NB4 (cell line): ENCODE measurements at regions not wholly inside any gene's neighbourhood (a gene's known extent, or its start where the extent isn't known, plus 50 kb on each side); places are given as distances from the start of the nearest gene placed in this dataset.

ENCODE experiments used
- DNase-seq: peaks from one replicate; pipeline ENCODE4 v3.0.0; 2010; ENCODE audit warnings: low read depth
- H3K4me3 ChIP-seq: one replicate; pipeline ENCODE4 v1.5.1; 2011; ENCODE audit warnings: mild to moderate bottlenecking, low read depth, low read length, moderate library complexity
- CTCF ChIP-seq: IDR thresholded peaks from one replicate; pipeline ENCODE4 v1.5.1; 2012; ENCODE audit warnings: low read depth, low read length
- MAX ChIP-seq: IDR thresholded peaks from 2 replicates; pipeline ENCODE4 v1.6.1; 2011; ENCODE audit warnings: low read depth, low read length
- MYC ChIP-seq: IDR thresholded peaks from 2 replicates; pipeline ENCODE4 v1.6.1; 2011; ENCODE audit warnings: low read depth, low read length
- POLR2A ChIP-seq: IDR thresholded peaks from 2 replicates; pipeline ENCODE4 v1.6.1; 2011; ENCODE audit warnings: mild to moderate bottlenecking; ENCODE audit not compliant: insufficient read length; ENCODE audit errors: extremely low read depth

GRCh38 chr12:111254106-111254505 lies 114.8 kb downstream of the PHETA1 start:
- H3K4me3 ChIP-seq, result no peak overlapping the region
- DNase-seq, result no peak
- TF ChIP-seq CTCF (no peak), MYC (no peak), MAX (no peak), POLR2A (no peak)

GRCh38 chr12:111253213-111253612 lies 115.7 kb downstream of the PHETA1 start:
- no peak overlapping the region for H3K4me3 ChIP-seq
- no peak for DNase-seq
- TF ChIP-seq MYC, result no peak

- TF ChIP-seq MAX (no peak), CTCF (no peak)
- no peak overlapping the region for H3K4me3 ChIP-seq
- no peak for DNase-seq
These were observed 117.1 kb downstream of the PHETA1 start for GRCh38 chr12:111251787-111252186.

- no peak overlapping the region for H3K4me3 ChIP-seq
- no peak for DNase-seq
- TF ChIP-seq MAX, result no peak
- no peak for TF ChIP-seq MYC
- TF ChIP-seq POLR2A, result no peak
These were observed 117.7 kb downstream of the PHETA1 start for GRCh38 chr12:111251058-111251730.

GRCh38 chr12:111250251-111250881 lies 118.5 kb downstream of the PHETA1 start:
- TF ChIP-seq CTCF (no peak), MAX (no peak), MYC (no peak), POLR2A (no peak)
- no peak for DNase-seq
- H3K4me3 ChIP-seq, result no peak overlapping the region

GRCh38 chr12:111249757-111250156 lies 119.1 kb downstream of the PHETA1 start:
- no peak for DNase-seq
- H3K4me3 ChIP-seq, result no peak overlapping the region
- no peak for TF ChIP-seq MAX
- TF ChIP-seq POLR2A, result no peak
- TF ChIP-seq CTCF, result no peak
- TF ChIP-seq MYC, result no peak

- DNase-seq, result no peak
- TF ChIP-seq MAX (no peak), MYC (no peak), CTCF (no peak), POLR2A (no peak)
- H3K4me3 ChIP-seq, result no peak overlapping the region
These were observed 119.9 kb downstream of the PHETA1 start for GRCh38 chr12:111249018-111249370.
